Peyer's patch (tissue), 4 donors: ENCODE measurements at regions not wholly inside any gene's neighbourhood (a gene's known extent, or its start where the extent isn't known, plus 50 kb on each side); places are given as distances from the start of the nearest gene placed in this dataset.
"Not testable (repeated sequence)": the region's sequence is repeated elsewhere in the genome, so short reads cannot be mapped to it uniquely, and the experiment has no call there.

Experiments used
- DNase-seq, 3 donors: peaks; one replicate each; pipeline ENCODE4 v3.0.0-alpha.2; 2017 to 2019
- H3K27ac ChIP-seq, 4 donors: fragments of 200-600 bp; sonication (generic); one replicate each; pipeline ENCODE4 v1.5.1; 2016 to 2019
- H3K27me3 ChIP-seq, 2 donors: fragments of 200-600 bp; sonication (generic); one replicate each; pipeline ENCODE4 v1.5.1; 2019
- H3K36me3 ChIP-seq, 3 donors: fragments of 200-600 bp; sonication (generic); one replicate each; pipeline ENCODE4 v1.5.1; 2016 to 2019
- H3K4me1 ChIP-seq, 4 donors: fragments of 200-600 bp; sonication (generic); one replicate each; pipeline ENCODE4 v1.5.1; 2016 to 2019
- H3K4me3 ChIP-seq, 4 donors: fragments of 200-600 bp; sonication (generic); 1 replicate in 3 of 4; 2 replicates in 1 of 4; pipeline ENCODE4 v1.5.1; 2016 to 2019; ENCODE audit warnings: mild to moderate bottlenecking in 1 of 4
- H3K9me3 ChIP-seq, 4 donors: fragments of 200-600 bp; sonication (generic); one replicate each; pipeline ENCODE4 v1.5.1; 2016 to 2019; ENCODE audit warnings: mild to moderate bottlenecking in 1 of 4
- POLR2A ChIP-seq, 2 donors: fragments of 450-650 bp; IDR thresholded peaks; one replicate each; pipeline ENCODE4 v1.5.1; 2017; ENCODE audit warnings: antibody characterized with exemption in 2 of 2, mild to moderate bottlenecking in 2 of 2, moderate library complexity in 2 of 2
- TF ChIP-seq, protein P1 (sequence below), 6 experiments: fragments of 450-650 bp in 4 of 6; fragments of 200-600 bp in 2 of 6; sonication (generic) in 1 of 6; IDR thresholded peaks; one replicate each; pipeline ENCODE4 v1.5.1; 2017 to 2019; ENCODE audit warnings: antibody characterized with exemption in 6 of 6, mild to moderate bottlenecking in 3 of 6, moderate library complexity in 1 of 6

DNA sequence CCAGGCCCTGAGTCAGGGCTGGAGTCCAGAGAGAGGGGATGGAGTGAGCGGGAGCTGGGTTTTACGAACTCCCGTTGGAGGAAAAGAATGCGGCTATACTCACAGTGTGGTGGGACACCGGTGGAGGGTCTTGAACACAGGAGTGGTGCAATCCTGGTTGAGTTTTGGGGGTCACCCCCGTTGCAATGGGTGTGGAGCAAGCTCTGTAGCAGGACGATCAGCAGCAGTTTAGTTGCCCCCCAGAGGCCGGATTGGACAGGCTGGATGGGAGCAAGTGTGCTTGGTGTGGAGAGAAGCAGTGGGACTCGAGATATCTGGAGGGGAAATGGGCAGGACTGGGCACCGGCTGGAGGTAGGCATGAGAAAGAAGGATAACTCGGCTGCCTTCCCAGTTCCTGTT is 72.3 kb upstream of the TWIST2 start:
- H3K9me3 ChIP-seq = no peaks in the 10 kb centered on the region
- TF ChIP-seq, protein P1, sequence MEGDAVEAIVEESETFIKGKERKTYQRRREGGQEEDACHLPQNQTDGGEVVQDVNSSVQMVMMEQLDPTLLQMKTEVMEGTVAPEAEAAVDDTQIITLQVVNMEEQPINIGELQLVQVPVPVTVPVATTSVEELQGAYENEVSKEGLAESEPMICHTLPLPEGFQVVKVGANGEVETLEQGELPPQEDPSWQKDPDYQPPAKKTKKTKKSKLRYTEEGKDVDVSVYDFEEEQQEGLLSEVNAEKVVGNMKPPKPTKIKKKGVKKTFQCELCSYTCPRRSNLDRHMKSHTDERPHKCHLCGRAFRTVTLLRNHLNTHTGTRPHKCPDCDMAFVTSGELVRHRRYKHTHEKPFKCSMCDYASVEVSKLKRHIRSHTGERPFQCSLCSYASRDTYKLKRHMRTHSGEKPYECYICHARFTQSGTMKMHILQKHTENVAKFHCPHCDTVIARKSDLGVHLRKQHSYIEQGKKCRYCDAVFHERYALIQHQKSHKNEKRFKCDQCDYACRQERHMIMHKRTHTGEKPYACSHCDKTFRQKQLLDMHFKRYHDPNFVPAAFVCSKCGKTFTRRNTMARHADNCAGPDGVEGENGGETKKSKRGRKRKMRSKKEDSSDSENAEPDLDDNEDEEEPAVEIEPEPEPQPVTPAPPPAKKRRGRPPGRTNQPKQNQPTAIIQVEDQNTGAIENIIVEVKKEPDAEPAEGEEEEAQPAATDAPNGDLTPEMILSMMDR (IDR thresholded peaks at IDR 0.05) = no peak
- no peak for TF ChIP-seq POLR2A (IDR thresholded peaks at IDR 0.05)
- H3K36me3 ChIP-seq = no peaks in the 10 kb centered on the region
- no peak overlapping the region for H3K27ac ChIP-seq
- no peak overlapping the region for H3K4me3 ChIP-seq
- no peaks in the 10 kb centered on the region for H3K4me1 ChIP-seq
- no peak for DNase-seq
- H3K27me3 ChIP-seq = no peaks in the 10 kb centered on the region

DNA sequence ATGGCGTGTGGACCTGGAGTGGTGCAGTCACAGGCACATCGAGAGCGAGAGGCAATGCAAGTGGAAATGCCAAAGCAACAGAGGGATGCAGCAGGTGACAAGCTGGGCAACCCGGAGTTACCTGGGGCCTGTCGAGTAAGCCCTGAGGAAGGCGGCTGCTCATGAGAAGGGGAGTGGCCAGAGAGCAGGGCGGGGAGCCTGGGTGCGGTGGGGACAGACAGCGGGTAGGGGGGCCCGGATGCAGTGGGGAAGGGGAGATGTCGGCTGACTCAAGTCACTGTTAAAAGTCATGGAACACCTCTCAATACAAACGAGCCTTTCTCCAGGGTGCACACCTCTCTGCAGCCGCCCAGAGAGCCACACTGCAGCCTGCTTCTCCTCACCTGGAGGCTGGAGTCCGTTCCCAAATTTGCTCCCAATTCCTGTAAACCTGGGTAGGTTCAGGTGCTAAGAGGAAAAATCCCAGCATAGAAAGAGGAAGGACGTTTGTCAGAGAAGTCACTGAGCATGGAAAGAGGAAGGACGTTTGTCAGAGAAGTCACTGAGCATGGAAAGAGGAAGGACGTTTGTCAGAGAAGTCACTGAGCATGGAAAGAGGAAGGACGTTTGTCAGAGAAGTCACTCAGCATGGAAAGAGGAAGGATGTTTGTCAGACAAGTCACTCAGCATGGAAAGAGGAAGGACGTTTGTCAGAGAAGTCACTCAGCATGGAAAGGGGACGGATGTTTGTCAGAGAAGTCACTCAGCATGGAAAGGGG is 71.7 kb upstream of the TWIST2 start:
- TF ChIP-seq, protein P1 (IDR thresholded peaks at IDR 0.05) = no peak
- no peak for TF ChIP-seq POLR2A (IDR thresholded peaks at IDR 0.05)
- DNase-seq = no peak

DNA sequence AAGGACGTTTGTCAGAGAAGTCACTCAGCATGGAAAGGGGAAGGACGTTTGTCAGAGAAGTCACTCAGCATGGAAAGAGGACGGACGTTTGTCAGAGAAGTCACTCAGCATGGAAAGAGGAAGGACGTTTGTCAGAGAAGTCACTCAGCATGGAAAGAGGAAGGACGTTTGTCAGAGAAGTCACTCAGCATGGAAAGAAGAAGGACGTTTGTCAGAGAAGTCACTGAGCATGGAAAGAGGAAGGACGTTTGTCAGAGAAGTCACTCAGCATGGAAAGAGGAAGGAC is 71.2 kb upstream of the TWIST2 start:
- not testable (repeated sequence) for H3K27me3 ChIP-seq, H3K27ac ChIP-seq, H3K4me3 ChIP-seq, H3K36me3 ChIP-seq, H3K4me1 ChIP-seq, H3K9me3 ChIP-seq, DNase-seq

More for the DNA sequence above, 71.7 kb upstream of the TWIST2 start:
- Histone ChIP-seq H3K36me3 (no peaks in the 10 kb centered on the region), H3K4me3 (no peak overlapping the region), H3K4me1 (no peaks in the 10 kb centered on the region), H3K9me3 (no peaks in the 10 kb centered on the region), H3K27ac (no peak overlapping the region), H3K27me3 (no peaks in the 10 kb centered on the region)

DNA sequence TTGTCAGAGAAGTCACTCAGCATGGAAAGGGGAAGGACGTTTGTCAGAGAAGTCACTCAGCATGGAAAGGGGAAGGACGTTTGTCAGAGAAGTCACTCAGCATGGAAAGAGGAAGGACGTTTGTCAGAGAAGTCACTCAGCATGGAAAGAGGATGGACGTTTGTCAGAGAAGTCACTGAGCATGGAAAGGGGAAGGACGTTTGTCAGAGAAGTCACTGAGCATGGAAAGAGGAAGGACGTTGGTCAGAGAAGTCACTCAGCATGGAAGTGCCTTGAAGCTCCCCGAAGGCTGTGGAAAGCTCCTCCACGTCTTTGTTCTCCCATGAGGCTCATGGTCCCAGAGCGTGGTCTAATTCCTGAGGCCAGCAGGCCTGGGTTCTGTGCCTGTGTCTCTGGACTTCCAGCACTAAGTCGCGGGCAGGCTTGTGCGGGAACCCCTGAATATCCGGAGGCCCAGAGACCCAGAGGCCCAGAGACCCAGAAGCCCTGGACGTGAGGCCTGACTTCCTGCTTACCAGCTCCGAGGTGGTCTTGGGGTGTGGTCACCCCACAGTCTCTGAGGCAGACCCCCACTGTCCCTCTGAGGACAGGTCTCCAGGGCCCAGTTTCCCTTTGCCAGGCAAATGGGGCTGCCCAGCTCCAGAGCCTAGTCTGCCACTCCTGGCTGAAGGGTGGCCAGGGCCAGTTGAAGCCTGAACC is 70.4 kb upstream of the TWIST2 start:
- Histone ChIP-seq H3K27ac (no peak overlapping the region), H3K27me3 (no peaks in the 10 kb centered on the region), H3K4me1 (no peaks in the 10 kb centered on the region), H3K36me3 (no peaks in the 10 kb centered on the region), H3K4me3 (no peak overlapping the region), H3K9me3 (no peaks in the 10 kb centered on the region)
- no peak for DNase-seq
- TF ChIP-seq, protein P1 (IDR thresholded peaks at IDR 0.05) = no peak
- TF ChIP-seq POLR2A (IDR thresholded peaks at IDR 0.05) = no peak

DNA sequence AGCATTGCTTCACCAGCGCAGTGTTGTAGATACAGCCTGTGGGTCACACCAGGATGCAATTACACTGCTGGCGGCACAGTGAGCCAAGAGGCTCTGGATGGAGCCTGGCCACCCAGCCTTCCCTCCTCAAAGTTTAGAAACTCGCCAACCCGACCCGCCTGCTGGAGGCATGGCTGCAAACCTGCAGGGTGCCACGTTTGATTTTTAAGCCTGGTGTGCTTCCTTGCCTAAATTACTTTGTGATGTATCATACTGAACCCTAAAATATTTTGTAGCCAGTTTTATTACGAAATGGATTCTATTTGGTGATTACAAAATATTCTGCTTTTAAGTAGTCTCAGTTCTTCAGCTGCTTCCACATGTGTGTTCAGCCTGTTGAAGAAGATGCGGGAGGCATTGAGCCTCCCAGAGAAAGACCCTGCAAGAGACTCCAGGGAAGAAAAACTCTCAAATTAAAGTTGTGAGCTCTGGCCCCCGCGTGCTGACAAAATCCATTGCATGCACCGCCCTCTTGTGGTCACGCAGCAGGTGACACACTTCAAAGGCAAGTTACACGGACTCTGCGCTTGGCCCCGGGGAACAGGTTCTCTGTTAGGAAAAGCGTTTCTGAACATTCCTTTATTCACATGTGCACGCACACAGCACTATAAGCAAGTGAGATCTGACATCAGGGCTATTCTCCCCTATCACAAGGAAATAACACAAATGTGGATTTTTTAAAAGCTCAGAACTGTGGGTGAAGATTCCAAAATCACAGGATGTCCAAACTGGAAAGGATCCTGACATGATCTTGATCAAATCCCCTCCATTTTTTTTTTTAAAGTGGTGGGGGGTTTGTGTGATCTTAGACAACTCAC is 63.0 kb upstream of the TWIST2 start:
- Histone ChIP-seq H3K4me3 (no peak overlapping the region), H3K27ac (peak overlapping the region in 1 of 4 donors; percentile 9)

More for the DNA sequence above, 63.0 kb upstream of the TWIST2 start:
- H3K27me3 ChIP-seq = no peaks in the 10 kb centered on the region
- no peaks in the 10 kb centered on the region for H3K36me3 ChIP-seq
- no peaks in the 10 kb centered on the region for H3K4me1 ChIP-seq
- DNase-seq = peak; percentile 22 to 81 (median 66)
- no peaks in the 10 kb centered on the region for H3K9me3 ChIP-seq
- no peak for TF ChIP-seq POLR2A (IDR thresholded peaks at IDR 0.05)
- TF ChIP-seq, protein P1 (IDR thresholded peaks at IDR 0.05) = peak; percentile 41 to 75 (median 68)
